HUES6 (cell line): ENCODE measurements at regions not wholly inside any gene's neighbourhood (a gene's known extent, or its start where the extent isn't known, plus 50 kb on each side); places are given as distances from the start of the nearest gene placed in this dataset.
"Not testable (repeated sequence)": the region's sequence is repeated elsewhere in the genome, so short reads cannot be mapped to it uniquely, and the experiment has no call there.

Experiments
- H3K27ac ChIP-seq: 2 replicates; pipeline ENCODE4 v1.7.0; 2013; ENCODE audit warnings: low read depth, mild to moderate bottlenecking, low read length, inconsistent platforms
- H3K27me3 ChIP-seq: 2 replicates; pipeline ENCODE4 v1.6.1; 2013; ENCODE audit warnings: low read length; ENCODE audit not compliant: control insufficient read depth, insufficient read depth
- H3K36me3 ChIP-seq: 2 replicates; pipeline ENCODE4 v1.6.1; 2013; ENCODE audit warnings: low read length; ENCODE audit not compliant: control insufficient read depth, insufficient read depth
- H3K4me1 ChIP-seq: 2 replicates; pipeline ENCODE4 v1.6.1; 2013; ENCODE audit warnings: low read length; ENCODE audit not compliant: control insufficient read depth, insufficient read depth
- H3K4me3 ChIP-seq: 2 replicates; pipeline ENCODE4 v1.5.1; 2013; ENCODE audit warnings: low read depth, low read length
- H3K9ac ChIP-seq: one replicate; pipeline ENCODE4 v1.6.1; 2013; ENCODE audit warnings: mild to moderate bottlenecking, low read length
- H3K9me3 ChIP-seq: 2 replicates; pipeline ENCODE4 v1.6.1; 2013; ENCODE audit warnings: low read depth, low read length; ENCODE audit not compliant: control insufficient read depth, insufficient read depth

GRCh38 chr14:47919997-47920396 lies 244.6 kb upstream of the MDGA2 start:
- no peak overlapping the region for H3K27ac ChIP-seq
- no peaks in the 10 kb centered on the region for H3K4me1 ChIP-seq
- no peaks in the 10 kb centered on the region for H3K27me3 ChIP-seq
- no peak overlapping the region for H3K4me3 ChIP-seq
- no peak overlapping the region for H3K9ac ChIP-seq
- H3K9me3 ChIP-seq, result no peaks in the 10 kb centered on the region
- no peaks in the 10 kb centered on the region for H3K36me3 ChIP-seq

GRCh38 chr14:47919334-47919846 lies 244.0 kb upstream of the MDGA2 start:
- H3K36me3 ChIP-seq, result no peaks in the 10 kb centered on the region

GRCh38 chr14:47917344-47917954 lies 242.0 kb upstream of the MDGA2 start:
- Histone ChIP-seq H3K27ac (no peak overlapping the region), H3K36me3 (no peaks in the 10 kb centered on the region), H3K4me3 (no peak overlapping the region), H3K9ac (no peak overlapping the region), H3K27me3 (no peaks in the 10 kb centered on the region), H3K4me1 (no peaks in the 10 kb centered on the region), H3K9me3 (no peaks in the 10 kb centered on the region)

More at GRCh38 chr14:47919334-47919846, 244.0 kb upstream of the MDGA2 start:
- Histone ChIP-seq H3K4me3 (no peak overlapping the region), H3K27ac (no peak overlapping the region), H3K9me3 (no peaks in the 10 kb centered on the region), H3K4me1 (no peaks in the 10 kb centered on the region), H3K27me3 (no peaks in the 10 kb centered on the region), H3K9ac (no peak overlapping the region)

DNA sequence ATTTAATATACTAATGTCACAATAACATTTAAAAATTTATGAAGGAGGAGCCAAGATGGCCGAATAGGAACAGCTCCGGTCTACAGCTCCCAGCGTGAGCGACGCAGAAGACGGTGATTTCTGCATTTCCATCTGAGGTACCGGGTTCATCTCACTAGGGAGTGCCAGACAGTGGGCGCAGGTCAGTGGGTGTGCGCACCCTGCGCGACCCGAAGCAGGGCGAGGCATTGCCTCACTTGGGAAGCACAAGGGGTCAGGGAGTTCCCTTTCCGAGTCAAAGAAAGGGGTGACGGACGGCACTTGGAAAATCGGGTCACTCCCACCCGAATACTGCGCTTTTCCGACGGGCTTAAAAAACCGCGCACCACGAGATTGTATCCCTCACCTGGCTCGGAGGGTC lies 225.7 kb upstream of the MDGA2 start:
- not testable (repeated sequence) for H3K27me3 ChIP-seq, H3K4me1 ChIP-seq, H3K9me3 ChIP-seq, H3K27ac ChIP-seq, H3K36me3 ChIP-seq
- H3K4me3 ChIP-seq, result peak overlapping the region; percentile 69
- peak overlapping the region; percentile 66 for H3K9ac ChIP-seq

DNA sequence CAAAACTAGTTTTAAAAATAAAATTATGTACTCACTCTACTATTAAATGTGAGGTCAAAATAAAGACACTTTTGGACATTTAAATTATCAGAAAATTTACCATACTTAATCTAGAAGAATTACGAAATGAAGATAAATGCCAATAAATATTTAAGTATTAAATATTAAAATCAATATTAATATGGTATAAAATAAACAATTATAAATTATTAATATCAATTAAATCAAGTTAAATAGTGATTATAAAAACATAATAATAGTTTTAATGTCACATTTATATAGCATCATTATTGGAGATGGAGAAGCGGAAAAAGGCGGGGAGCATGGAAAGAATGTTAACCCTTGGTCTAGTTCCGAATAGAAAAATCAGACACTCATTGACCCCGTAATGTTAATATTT lies 224.3 kb upstream of the MDGA2 start:
- H3K27ac ChIP-seq, result no peak overlapping the region
- H3K27me3 ChIP-seq, result no peaks in the 10 kb centered on the region
- no peak overlapping the region for H3K9ac ChIP-seq
- no peaks in the 10 kb centered on the region for H3K36me3 ChIP-seq
- H3K4me1 ChIP-seq, result no peaks in the 10 kb centered on the region
- peak overlapping the region; percentile 69; the same call in 1 of the 2 replicates for H3K4me3 ChIP-seq
- no peaks in the 10 kb centered on the region for H3K9me3 ChIP-seq

DNA sequence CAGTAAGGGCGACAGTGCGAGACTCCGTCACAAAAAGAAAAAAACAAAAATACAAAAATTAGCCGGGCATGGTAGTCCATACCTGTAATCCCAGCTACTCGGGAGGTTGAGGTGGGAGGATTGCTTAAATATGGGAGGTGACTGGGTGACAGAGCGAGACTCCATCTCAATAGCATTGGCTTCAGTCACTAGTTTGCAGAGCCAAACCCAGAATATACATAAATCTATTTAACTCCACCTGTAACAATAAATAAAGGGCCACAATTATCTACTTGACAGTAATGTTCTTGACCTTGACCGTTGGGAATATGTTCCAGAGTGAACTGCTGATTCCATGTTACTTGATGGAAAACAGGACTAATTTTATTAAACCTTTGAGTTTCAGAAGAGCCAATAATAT lies 198.9 kb upstream of the MDGA2 start:
- no peaks in the 10 kb centered on the region for H3K27me3 ChIP-seq
- no peaks in the 10 kb centered on the region for H3K36me3 ChIP-seq
- no peak overlapping the region for H3K27ac ChIP-seq
- no peak overlapping the region for H3K4me3 ChIP-seq
- no peaks in the 10 kb centered on the region for H3K4me1 ChIP-seq
- H3K9me3 ChIP-seq, result no peaks in the 10 kb centered on the region
- H3K9ac ChIP-seq, result no peak overlapping the region

GRCh38 chr14:47872588-47872987 lies 197.2 kb upstream of the MDGA2 start:
- Histone ChIP-seq H3K4me3 (no peak overlapping the region), H3K27ac (no peak overlapping the region), H3K36me3 (no peaks in the 10 kb centered on the region), H3K27me3 (no peaks in the 10 kb centered on the region), H3K9me3 (no peaks in the 10 kb centered on the region), H3K4me1 (no peaks in the 10 kb centered on the region), H3K9ac (no peak overlapping the region)

DNA sequence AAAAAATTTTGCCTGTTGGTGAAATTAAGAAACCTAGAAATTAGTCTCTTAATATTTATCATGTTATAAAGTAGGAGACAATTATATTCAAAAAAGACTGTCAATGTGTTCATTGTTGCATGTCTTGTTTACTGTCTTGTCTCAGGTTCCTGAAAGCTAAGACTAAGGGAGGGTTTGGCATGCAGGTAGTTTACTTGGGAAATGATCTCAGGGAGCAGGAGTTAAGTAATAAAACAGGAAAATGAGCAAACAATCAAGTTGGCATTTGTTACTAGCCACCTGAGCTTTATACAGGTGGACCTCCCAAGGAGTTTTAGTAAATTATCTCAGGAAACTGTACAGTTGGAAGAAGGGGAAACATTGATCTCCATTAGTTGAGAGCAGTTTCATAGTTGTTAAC lies 188.0 kb upstream of the MDGA2 start:
- H3K9me3 ChIP-seq, result no peaks in the 10 kb centered on the region
- no peak overlapping the region for H3K27ac ChIP-seq
- H3K4me3 ChIP-seq, result no peak overlapping the region
- H3K36me3 ChIP-seq, result no peaks in the 10 kb centered on the region
- no peaks in the 10 kb centered on the region for H3K27me3 ChIP-seq
- no peak overlapping the region for H3K9ac ChIP-seq
- no peaks in the 10 kb centered on the region for H3K4me1 ChIP-seq

GRCh38 chr14:47857646-47858045 lies 182.2 kb upstream of the MDGA2 start:
- Histone ChIP-seq H3K36me3 (no peaks in the 10 kb centered on the region), H3K9me3 (no peaks in the 10 kb centered on the region), H3K9ac (no peak overlapping the region), H3K4me1 (no peaks in the 10 kb centered on the region), H3K27me3 (no peaks in the 10 kb centered on the region), H3K27ac (no peak overlapping the region), H3K4me3 (no peak overlapping the region)

DNA sequence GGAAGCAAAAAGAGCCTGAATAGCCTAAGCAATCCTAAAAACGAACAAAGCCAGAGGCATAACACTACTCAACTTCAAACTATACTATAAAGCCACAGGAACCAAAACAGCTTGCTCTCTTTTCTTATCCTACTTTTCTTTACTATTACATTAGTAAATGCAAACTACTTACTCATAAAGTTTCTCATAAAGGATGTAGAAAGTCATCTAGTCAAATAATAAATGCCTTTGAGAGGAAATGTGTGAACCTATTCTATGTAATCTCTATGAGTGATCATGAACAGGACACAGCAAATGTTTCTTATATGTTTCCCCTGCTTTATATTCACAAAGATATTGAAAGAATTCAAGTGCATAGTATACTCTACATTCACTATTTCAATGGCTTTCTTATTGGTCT lies 176.9 kb upstream of the MDGA2 start:
- Histone ChIP-seq H3K36me3 (no peaks in the 10 kb centered on the region), H3K9me3 (no peaks in the 10 kb centered on the region), H3K27me3 (no peaks in the 10 kb centered on the region), H3K4me3 (no peak overlapping the region), H3K9ac (no peak overlapping the region), H3K27ac (no peak overlapping the region), H3K4me1 (no peaks in the 10 kb centered on the region)

GRCh38 chr14:47846008-47846407 lies 170.6 kb upstream of the MDGA2 start:
- Histone ChIP-seq H3K36me3 (no peaks in the 10 kb centered on the region), H3K9me3 (0 out of 2 replicates have a peak, but pooled peaks cover 4% of the 10 kb centered on the region), H3K4me1 (no peaks in the 10 kb centered on the region; the same call in 1 of the 2 replicates), H3K27me3 (no peaks in the 10 kb centered on the region), H3K4me3 (no peak overlapping the region), H3K9ac (no peak overlapping the region), H3K27ac (no peak overlapping the region)
